ENCODE measurements at regions not wholly inside any gene's neighbourhood (a gene's known extent, or its start where the extent isn't known, plus 50 kb on each side); places are given as distances from the start of the nearest gene placed in this dataset.

GRCh38 chr7:113170591-113170990 lies 52.2 kb upstream of the SMIM30 start:
- DNase-seq (no peak), ATAC-seq (no peak)
- Histone ChIP-seq H3K4me3 (no peak overlapping the region), H3K36me3 (no peaks in the 10 kb centered on the region), H3K4me1 (no peaks in the 10 kb centered on the region), H3K27me3 (no peaks in the 10 kb centered on the region), H3K9me3 (no peaks in the 10 kb centered on the region), H3K27ac (no peak overlapping the region)
- no peak for TF ChIP-seq CTCF (IDR thresholded peaks at IDR 0.05)
- intact Hi-C loops (cut with DNase I), result no loop called here

Measured in upper lobe of right lung (tissue), 1 donor.